ENCODE measurements at regions not wholly inside any gene's neighbourhood (a gene's known extent, or its start where the extent isn't known, plus 50 kb on each side); places are given as distances from the start of the nearest gene placed in this dataset.

DNA sequence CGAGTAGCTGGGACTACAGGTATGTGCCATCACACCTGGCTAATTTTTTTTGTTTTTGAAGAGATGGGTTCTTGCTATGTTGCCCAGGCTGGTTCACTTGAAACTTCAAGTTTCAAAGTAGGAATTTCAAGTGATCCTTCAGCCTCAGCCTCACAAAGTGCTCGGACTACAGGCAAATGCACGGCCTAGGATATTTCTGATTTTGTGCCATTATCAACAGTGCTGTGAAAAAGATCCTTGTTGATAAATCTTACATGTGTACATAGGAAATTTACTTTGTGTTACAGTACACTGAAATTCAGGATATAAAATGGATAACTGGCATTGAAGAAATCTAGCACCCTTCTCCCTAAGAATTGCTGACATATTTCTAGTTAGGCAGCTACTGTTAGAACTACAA is 184.6 kb upstream of the PRDM1 start:
- DNase-seq: no peak

DNA sequence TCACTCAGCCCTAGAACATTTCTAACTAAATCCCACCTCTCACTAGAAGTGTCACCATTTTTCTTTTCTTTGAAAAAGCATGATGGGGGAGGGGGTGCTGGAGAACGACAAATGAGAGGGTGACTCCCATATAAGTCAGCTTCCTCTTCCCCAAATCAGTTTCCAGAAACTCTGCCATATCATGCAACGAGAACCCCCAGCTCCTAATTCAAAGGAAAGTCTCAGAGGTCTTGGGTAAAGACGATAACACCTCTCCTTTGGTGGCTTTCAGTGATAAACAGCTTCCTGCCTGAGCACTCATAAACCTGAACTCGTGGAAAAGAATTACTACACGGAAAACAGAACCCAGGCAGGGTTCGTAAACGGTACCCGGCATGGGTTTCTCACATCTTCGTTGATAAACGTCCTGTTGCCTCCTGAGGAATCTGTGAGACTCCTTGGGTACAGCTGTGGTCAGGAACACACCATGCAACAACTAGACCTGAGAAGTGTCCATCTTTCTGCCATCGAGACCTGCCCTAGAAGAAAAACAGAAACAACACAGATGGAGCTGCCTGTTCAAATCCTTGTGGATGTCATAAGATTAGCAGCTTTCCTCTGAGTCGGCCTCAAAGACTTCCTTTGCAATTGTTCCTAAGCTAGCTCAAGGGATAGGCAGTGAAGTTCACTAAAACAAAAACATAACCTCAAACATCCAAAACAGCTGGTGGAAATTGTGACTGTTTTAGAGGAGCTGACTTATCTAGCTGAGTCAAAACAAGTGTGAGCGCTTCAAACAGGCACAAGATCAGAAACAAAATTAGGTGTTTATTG is 185.8 kb upstream of the PRDM1 start:
- DNase-seq: no peak

DNA sequence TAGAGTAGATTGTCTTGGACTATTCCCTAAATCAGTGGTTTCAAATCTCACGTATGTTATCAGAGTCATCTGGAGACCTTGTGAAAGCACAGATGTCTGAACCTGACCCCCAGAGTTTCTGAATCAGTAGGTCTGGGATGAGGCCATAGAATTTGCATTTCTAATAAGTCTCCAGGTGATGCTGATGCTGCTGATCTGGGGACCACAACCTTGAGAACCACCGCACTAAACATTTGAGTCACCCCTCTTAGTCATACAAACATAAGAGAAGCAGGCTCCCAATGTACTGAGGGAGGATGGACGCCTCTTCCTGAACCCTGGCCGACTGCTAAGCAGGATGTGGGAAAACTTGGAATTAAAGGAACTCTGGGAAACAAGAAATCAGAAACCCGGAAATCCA is 187.8 kb upstream of the PRDM1 start:
- DNase-seq: no peak

DNA sequence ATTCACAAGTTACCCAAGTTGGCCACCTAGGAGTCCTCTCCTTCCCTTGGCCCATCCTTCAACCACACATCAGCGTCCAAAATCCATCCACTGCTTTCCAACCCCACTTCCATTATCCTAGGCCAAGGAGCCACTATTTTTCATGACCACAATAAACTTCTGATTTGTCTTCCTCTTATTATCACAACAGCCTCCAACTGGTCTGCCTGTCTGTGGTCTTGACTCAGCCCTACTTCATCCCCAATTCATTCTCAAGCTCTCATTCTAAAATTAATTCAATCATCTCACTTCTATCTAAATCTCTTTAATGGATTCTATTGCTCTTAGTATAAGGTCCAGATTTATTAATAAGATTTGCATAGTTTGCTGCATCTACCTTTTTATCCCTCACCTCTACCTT is 189.0 kb upstream of the PRDM1 start:
- no peak for DNase-seq

DNA sequence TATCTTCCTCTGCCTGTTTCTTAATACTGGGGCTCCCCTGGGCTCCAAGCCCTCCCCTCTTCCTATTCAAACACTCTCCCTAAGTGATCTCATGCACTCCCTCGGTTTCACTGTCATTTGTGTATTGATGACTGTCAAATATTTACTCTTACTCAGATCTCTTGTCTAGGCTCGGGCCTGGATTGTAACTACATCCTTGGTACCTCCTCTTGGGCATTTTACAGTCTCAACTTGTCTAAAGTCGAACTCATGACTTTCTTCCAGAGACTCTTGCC is 189.4 kb upstream of the PRDM1 start:
- DNase-seq: no peak

DNA sequence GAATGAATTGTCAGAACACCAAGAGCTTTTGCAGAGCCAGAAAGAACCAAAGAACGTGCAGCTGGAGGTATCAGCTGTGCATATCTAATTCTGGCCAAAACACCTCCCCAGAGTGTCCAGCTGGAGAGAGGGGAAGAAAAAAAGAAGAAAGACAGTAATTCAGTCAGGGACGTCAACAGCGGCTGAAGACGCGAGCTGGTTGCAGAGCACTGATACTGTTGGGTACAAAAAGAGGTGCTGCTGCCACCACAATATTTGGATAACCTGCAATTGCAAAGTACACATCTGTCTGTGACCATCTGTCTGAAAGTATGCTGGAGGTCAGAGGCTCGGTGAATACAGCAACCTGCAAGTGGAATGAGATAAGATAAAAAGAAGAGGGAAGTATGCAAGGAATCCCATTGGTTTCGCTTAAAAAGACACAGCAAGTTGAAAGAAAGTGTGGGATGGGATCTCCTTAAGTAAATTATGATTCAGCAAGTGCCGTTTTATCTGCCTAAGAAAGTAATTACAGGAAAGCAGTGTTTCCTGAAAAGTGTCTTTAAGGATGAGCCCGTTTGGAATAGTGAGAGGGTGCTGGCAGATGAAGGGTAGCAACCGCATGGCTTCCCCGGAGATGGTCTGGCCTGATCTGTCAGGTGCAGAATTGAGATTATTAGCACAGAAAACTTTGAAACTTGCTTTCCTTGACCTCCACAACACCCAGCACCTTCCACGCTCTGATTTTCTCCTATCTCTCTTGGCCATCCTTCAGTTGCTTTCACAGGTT is 189.9 kb upstream of the PRDM1 start:
- DNase-seq: no peak

DNA sequence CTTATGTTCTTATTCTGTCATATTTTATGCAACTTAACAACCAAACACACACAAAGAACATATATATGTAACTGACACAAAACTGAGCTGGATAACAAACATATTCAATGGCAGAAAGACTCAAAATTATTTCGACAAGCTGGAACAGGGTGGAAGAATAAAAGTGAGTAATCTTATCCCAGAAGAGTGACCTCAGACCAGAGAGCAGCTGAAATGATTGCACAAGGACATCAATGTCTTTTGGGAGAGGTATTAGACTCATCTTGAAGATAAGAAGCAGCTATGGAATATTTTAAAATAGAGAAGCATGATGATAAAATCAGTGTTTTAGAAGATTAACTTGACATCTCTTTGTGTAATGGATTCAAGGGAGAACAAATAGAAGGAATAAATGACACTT is 191.6 kb upstream of the PRDM1 start:
- DNase-seq: no peak

DNA sequence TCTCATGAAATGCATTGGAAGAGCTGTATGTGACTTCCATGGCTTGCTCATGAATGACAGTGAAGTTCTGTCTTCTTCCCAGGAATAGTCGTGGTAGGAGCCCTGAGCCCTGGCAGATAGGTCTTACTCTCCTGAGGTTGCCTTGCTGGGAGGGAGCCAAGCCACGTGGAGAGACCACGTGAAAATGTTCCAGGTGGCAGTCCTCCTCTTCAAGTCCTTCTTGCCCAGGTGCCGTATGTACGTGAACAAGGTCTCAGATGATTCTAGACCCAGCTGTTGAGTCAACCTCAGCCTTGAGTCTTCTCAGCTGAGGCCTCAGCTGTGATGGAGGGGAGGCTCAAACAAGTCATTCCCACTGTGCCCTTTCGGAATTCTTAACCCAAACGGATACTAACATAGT is 192.4 kb upstream of the PRDM1 start:
- DNase-seq: no peak

DNA sequence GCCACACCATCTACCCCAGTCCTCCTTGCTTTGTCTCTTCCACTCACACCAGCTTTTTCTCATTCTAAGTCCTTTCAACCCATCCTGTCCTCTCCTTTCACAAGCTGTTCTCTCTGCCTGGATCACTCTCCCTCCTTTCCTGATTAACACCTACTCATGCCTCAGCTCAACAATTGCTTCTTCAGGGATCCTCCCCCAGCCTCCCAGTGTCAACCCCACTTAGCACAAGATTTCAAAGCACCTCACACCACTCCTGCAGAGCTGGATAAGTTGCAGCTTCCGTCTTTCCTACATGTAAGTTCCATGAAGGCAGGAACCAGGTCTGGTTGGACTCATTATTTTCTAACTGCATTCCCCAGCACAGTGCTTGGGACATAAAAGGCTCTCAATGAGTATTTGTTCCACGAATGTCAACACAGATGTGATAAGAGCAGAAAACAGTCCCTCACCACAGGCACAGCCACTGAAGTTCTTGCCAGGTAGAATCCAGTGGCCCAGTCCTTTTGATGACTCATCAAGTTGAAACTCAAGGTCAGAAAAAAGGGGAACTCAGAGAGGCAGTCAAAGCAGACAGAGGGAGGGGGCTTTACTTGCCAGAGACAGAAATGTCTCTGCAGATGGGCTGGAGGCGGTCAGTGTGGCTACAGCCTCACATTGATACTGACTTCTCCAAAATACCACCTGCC is 193.4 kb upstream of the PRDM1 start:
- no peak for DNase-seq

DNA sequence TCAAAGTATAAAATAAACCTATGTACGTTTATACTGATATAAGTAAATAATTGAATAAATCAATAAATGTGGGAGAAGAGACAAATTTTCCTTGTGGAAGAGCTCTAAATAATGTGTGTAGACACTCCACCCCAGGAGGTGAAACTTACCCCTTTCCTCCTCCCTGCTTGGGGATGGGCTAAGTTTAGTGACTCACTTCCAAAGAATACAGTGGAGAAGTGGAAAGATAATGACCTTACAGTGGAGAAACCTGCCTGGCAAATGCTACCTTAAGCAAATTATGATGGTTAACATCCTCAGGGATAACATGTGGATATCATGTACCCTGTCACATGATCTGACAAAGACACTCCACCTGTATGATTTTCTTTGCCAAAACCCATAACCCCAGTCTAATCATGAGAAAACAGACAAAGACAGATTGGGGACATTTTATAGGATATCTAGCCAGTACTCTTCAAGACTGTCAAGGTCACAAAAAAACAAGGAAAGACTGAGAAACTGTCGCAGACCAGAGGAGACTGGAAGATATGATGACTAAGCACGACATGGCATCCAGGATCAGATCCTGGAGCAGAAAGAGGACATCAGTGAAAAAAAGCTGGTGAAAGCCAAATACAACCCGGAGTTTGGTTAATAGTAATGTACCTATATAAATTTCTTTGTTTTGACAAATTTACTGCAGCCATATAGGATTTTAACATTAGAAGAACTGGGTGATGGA is 195.5 kb upstream of the PRDM1 start:
- no peak for DNase-seq

DNA sequence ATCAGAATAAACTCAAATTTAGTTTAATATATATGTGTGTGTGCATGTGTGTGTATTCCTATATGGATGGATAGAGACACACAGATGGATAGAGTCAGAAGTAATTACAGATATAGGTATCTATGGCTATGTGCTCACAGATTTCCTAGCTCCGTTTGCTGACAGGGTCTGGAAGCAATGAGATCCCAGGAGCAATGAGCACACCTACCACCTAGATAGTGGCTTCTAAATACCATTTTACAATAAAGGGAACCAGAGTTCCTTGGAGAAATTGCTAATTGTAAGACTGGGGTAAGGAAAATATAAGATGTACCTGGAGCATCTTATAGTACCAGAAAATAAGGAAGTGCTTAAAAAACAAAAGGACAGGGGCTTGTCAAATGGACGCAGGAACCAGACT is 196.2 kb upstream of the PRDM1 start:
- no peak for DNase-seq

DNA sequence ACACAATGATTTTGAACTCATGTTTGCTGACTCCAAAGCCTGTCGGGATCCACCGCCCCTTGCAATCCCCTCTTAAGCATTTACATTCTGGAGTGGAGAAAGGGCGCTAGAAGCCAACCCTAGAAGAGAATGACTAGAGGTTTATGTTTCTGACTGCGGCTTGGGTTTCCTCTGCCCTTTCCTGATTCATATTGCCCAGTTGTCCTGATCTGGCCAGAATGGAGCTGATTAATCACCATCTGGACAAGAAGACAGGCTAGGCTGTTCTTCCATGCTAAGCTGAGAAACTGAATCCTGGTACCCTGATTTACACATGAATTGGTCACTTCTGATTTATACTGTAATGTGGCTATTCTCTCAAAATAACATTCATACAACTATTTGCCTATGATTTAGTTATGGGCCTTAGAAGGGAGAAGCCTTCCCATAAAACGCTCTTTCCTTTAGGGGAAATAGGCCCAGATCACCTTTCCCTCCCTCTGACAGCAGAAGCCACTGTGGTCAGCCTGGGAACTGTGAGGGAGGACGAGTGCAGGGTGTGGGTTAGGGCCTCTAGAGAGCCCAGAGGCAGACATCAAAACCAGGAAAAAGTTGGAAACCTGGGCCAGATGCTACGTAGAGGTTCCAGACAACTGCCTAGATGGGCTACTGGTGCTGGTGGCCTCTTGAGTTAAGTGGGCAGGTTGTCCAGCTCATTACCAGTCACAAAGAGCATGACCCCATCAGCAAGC is 199.2 kb upstream of the PRDM1 start:
- DNase-seq: no peak

DNA sequence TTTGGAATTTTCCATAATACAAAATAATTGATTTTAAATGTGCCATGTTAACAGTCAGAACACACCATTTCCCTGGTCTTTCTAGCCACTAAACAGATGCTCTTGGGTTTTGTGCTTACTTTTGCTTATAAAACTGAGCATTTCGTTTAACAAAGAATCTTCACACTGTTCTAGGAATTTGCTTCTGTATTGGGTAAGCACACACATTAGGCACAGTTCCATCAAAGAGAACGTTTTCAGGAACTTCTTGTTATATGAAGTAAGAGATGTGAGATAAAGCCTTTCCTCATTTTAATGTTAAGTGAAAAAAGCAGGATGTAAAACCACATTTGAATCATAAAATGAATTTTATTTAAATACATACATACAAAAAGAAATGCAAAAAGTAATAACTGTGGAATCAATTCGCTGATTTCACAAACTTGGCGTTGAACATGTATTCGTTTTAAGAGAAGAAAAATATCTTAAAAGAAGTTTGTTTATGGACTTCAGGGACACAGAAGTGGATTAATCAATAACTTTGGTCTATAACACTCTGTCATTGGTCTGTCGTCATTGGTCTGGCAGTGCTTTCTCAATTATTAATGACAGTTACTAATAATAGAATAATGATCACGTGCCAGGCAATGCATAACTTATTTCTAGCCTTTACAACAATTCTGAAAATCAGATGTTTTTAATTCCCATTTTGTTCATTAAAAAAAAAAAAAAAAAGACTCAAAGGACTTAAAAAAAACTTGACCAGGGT is 199.9 kb upstream of the PRDM1 start:
- DNase-seq: no peak

DNA sequence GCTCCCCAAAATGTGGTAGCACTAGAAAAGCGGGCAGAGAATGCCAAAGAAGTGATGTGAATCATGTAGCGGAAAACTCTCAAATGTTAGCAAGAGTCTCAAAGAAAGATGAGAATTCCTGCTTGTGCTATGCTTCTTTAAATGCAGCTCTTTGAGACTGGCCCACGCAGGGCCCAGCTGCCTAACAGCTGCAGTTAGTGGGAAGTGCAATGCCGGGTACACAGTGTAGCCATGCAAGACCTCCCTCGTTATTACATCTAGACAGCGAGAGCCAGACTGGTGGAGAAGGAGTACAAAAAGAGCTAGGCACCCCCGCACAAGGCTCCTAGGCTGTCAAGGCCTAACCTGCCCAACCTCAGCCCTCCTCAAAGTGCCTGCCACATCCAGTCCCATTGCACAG is 201.7 kb upstream of the PRDM1 start:
- no peak for DNase-seq

DNA sequence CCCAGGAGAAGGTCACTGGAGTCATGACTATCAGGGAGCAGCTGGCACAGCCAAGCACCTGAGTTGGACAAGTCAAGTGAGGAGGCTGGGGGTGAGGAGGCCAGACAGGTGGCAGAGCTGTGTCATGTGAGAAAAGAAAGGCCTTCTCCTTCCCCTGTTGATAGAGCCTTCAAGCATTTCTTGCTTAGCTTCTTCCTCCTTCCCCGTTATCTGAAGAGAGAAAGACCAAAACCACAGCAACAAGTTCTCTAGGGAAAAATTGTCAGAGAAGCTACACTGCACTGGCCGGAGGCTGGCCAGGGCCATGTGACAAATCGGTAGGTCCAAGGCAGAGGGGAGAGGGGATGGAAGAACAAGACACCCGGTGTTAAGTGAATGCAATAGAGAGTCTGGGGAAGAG is 202.1 kb upstream of the PRDM1 start:
- no peak for DNase-seq

DNA sequence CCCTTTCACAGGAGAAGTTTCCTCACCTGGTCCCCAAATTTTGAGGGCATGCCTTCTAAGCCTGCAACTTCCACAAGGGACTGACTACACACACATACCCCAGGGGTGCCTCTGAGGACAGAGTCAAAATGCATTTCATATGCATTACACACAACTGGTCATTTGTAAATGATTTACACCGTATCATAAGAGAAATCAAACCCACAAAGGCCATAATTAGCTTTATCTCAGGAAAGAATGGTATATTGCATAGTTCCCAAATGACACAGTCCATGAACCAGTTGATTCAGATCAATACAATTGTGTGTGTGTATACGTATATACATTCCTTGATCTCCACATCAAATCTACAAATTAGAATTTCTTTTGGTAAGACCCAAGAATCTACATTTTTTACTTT is 203.3 kb upstream of the PRDM1 start:
- no peak for DNase-seq

DNA sequence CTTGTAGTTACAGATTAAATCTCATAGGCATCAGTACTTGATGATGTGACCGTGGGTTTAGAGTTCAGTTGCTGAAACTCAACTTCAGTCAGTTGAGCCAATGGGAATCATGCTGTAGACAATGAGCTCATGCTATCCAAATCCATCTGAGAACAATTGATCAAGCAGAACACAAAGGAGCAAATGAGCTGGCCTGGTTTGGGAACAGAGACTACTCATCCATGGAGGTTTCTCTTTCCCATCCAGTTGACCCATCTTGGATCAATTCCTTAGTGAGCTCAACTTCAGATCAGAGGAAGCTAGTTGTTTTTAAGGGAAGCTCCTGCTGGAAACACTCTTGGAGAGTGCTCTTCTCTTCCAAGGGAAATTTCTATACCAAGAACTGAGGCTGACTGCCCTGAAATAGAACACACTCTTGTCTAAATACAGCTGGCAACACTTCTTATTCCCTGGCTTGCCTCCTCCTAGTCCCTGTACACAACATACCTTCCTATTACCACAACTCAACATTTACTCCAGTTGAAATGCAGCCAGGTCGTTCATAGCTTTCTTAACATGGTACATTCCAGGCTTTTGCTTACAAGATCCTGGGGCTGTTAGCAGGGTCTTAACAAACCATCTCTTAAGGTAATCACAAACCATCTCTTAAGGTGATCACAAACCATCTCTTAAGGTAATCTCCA is 203.9 kb upstream of the PRDM1 start:
- DNase-seq: no peak

DNA sequence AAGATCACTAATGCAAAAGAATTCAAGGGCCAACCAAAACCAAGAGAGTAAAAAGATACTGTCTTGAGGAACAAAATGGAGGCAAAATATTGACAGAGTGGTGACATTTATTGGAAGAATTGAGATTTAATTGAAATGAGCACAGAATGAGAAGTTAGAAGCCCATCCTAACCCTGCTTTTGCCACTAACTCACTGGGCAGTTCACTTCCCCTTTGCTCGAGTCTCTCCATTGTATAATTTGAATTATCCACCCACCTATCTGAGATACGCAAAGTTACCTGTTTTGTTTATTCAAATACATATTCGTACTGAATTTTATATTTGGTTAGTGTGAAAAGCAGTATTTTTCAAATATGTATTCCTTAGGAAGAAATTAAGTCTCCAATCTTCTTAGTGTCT is 204.5 kb upstream of the PRDM1 start:
- DNase-seq: no peak

DNA sequence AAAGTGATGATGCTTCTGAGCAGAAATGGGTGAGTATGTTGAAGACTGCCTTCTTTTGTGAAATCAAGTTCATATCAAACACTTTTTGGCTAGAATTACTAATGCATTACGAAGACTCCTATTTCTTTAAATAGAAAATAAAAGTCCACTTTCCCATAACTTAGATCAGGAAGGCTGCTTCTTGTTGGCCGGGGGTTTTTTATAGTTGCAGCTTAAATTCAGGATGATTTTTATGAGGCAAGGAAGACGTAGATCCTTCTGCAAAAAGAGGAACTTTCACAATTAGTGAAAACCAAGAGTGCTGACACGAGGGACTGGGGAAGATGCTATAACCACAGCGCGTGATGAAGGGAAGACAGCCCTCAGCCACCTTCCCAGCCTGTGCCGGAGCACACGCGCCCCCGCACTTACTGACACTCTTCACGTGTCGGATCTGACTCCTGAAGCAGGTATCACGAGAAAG is 206.1 kb upstream of the PRDM1 start:
- DNase-seq: peak; percentile 11 to 21

DNA sequence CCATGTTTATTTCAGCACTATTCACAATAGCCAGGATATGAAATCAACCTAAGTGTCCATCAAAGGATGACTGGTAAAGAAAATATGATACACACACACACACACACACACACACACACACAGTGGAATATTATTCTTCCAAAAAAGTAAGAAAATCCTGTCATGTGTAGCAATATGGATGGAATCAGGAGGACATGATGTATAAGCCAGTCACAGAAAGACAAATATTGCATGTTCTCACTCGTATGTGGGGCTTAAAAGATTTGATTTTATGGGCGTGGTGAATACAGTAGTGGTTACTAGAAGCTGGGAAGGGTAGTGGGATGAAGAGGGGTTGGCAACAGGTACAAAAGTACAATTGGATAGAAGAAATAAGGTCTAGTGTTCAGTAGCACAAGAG is 207.0 kb upstream of the PRDM1 start:
- DNase-seq: no peak

DNA sequence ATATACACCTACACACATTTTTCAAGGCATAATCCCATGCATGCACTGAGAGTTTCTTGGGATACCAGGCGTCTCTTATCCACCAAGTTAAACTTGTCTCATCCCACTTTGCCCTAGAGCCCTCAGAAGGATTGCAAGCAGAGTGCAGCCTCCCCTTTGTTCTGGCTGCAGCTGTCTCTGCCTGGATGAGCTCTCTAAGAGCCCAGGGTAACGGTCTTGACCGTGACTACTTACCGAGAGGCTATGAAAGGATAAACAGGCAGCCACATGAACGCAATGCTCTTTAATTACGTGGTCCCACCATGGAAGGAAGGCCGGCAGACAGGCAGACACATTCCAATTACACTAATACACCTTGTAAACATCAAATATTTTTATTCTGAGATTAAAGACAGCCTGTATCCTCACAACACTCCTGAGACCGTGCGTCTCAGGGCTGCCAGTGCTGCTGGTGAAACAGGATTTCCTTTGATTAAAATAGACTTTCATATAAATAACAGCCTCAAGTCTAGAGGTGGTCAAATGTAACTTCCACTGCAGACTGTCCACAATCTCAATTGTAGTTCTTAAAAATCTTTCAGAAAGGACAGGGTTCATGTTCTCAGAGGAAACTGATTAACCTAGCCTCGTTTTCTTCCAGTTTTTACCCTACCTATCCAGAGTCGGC is 210.0 kb upstream of the PRDM1 start:
- DNase-seq: no peak
